ENCODE measurements at regions not wholly inside any gene's neighbourhood (a gene's known extent, or its start where the extent isn't known, plus 50 kb on each side); places are given as distances from the start of the nearest gene placed in this dataset.
"Not testable (repeated sequence)": the region's sequence is repeated elsewhere in the genome, so short reads cannot be mapped to it uniquely, and the experiment has no call there.

GRCh38 chr17:21611443-21611842 is 80.9 kb upstream of the KCNJ18 start:
- not testable (repeated sequence) for TF ChIP-seq ZNF473 (tag by site-specific recombination; IDR thresholded peaks at IDR 0.05); ZSCAN30 (tag by site-specific recombination; IDR thresholded peaks at IDR 0.05); YY1 (tag by site-specific recombination; IDR thresholded peaks at IDR 0.05); SCRT1 (tag by site-specific recombination; IDR thresholded peaks at IDR 0.05; ENCODE audit: borderline replicate concordance); ZNF292 (tag by site-specific recombination; IDR thresholded peaks at IDR 0.05; ENCODE audit: borderline replicate concordance, low read depth); OSR2 (tag by site-specific recombination; IDR thresholded peaks at IDR 0.05); ZNF571 (tag by site-specific recombination; IDR thresholded peaks at IDR 0.05); ZNF184 (tag by site-specific recombination; IDR thresholded peaks at IDR 0.05); ZNF843 (tag by site-specific recombination; IDR thresholded peaks at IDR 0.05); ZNF274 (IDR thresholded peaks at IDR 0.05; ENCODE audit: low read length); ZNF274 (tag by site-specific recombination; IDR thresholded peaks at IDR 0.05; ENCODE audit: borderline replicate concordance); TCF7L2 (IDR thresholded peaks at IDR 0.05; ENCODE audit: borderline replicate concordance, low read depth, low read length)
- TF ChIP-seq, protein P1, sequence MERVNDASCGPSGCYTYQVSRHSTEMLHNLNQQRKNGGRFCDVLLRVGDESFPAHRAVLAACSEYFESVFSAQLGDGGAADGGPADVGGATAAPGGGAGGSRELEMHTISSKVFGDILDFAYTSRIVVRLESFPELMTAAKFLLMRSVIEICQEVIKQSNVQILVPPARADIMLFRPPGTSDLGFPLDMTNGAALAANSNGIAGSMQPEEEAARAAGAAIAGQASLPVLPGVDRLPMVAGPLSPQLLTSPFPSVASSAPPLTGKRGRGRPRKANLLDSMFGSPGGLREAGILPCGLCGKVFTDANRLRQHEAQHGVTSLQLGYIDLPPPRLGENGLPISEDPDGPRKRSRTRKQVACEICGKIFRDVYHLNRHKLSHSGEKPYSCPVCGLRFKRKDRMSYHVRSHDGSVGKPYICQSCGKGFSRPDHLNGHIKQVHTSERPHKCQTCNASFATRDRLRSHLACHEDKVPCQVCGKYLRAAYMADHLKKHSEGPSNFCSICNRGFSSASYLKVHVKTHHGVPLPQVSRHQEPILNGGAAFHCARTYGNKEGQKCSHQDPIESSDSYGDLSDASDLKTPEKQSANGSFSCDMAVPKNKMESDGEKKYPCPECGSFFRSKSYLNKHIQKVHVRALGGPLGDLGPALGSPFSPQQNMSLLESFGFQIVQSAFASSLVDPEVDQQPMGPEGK (tag by site-specific recombination; IDR thresholded peaks at IDR 0.05), result not testable (repeated sequence)
- TF ChIP-seq, protein P2, sequence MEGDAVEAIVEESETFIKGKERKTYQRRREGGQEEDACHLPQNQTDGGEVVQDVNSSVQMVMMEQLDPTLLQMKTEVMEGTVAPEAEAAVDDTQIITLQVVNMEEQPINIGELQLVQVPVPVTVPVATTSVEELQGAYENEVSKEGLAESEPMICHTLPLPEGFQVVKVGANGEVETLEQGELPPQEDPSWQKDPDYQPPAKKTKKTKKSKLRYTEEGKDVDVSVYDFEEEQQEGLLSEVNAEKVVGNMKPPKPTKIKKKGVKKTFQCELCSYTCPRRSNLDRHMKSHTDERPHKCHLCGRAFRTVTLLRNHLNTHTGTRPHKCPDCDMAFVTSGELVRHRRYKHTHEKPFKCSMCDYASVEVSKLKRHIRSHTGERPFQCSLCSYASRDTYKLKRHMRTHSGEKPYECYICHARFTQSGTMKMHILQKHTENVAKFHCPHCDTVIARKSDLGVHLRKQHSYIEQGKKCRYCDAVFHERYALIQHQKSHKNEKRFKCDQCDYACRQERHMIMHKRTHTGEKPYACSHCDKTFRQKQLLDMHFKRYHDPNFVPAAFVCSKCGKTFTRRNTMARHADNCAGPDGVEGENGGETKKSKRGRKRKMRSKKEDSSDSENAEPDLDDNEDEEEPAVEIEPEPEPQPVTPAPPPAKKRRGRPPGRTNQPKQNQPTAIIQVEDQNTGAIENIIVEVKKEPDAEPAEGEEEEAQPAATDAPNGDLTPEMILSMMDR (tag by site-specific recombination; IDR thresholded peaks at IDR 0.05), result not testable (repeated sequence)

Measured in HEK293 (cell line).